HG02623 (cell line): ENCODE measurements at regions not wholly inside any gene's neighbourhood (a gene's known extent, or its start where the extent isn't known, plus 50 kb on each side); places are given as distances from the start of the nearest gene placed in this dataset.
"Not testable (repeated sequence)": the region's sequence is repeated elsewhere in the genome, so short reads cannot be mapped to it uniquely, and the experiment has no call there.

Experiments used
- ATAC-seq: cut with Tn5 transposase; IDR thresholded peaks from one replicate; pipeline ENCODE4 v1.9.1; 2021; ENCODE audit warnings: moderate library complexity; ENCODE audit not compliant: unreplicated experiment

GRCh38 chr1:99441299-99442095 is 177.2 kb downstream of the PLPPR4 start:
- ATAC-seq = no peak

- not testable (repeated sequence) for ATAC-seq
Observed at GRCh38 chr1:99444211-99444927, 180.1 kb downstream of the PLPPR4 start.

GRCh38 chr1:99445071-99445470 is 180.8 kb downstream of the PLPPR4 start:
- ATAC-seq = no peak

GRCh38 chr1:99445486-99445885 is 181.2 kb downstream of the PLPPR4 start:
- ATAC-seq = no peak

- ATAC-seq = no peak
Observed at GRCh38 chr1:99447721-99448120, 183.4 kb downstream of the PLPPR4 start.

GRCh38 chr1:99455760-99456159 is 190.2 kb upstream of the PALMD start:
- ATAC-seq = no peak

GRCh38 chr1:99456536-99456935 is 189.4 kb upstream of the PALMD start:
- ATAC-seq = no peak

- ATAC-seq = no peak
Observed at GRCh38 chr1:99457381-99458165, 188.3 kb upstream of the PALMD start.

- no peak for ATAC-seq
Observed at GRCh38 chr1:99461499-99461898, 184.4 kb upstream of the PALMD start.

- no peak for ATAC-seq
Observed at GRCh38 chr1:99464738-99465137, 181.2 kb upstream of the PALMD start.

GRCh38 chr1:99465176-99465900 is 180.6 kb upstream of the PALMD start:
- ATAC-seq = no peak

- ATAC-seq = no peak
Observed at GRCh38 chr1:99467645-99468044, 178.3 kb upstream of the PALMD start.

- ATAC-seq = no peak
Observed at GRCh38 chr1:99469550-99469971, 176.4 kb upstream of the PALMD start.

GRCh38 chr1:99472893-99473292 is 173.0 kb upstream of the PALMD start:
- no peak for ATAC-seq

- no peak for ATAC-seq
Observed at GRCh38 chr1:99474350-99474893, 171.5 kb upstream of the PALMD start.

GRCh38 chr1:99476058-99476457 is 169.9 kb upstream of the PALMD start:
- ATAC-seq = no peak

- ATAC-seq = peak; percentile 72
Observed at GRCh38 chr1:99481391-99481996, 164.4 kb upstream of the PALMD start.

- no peak for ATAC-seq
Observed at GRCh38 chr1:99482286-99482685, 163.6 kb upstream of the PALMD start.

GRCh38 chr1:99482750-99483149 is 163.2 kb upstream of the PALMD start:
- ATAC-seq = no peak

- no peak for ATAC-seq
Observed at GRCh38 chr1:99490031-99490430, 155.9 kb upstream of the PALMD start.
